ENCODE measurements at regions not wholly inside any gene's neighbourhood (a gene's known extent, or its start where the extent isn't known, plus 50 kb on each side); places are given as distances from the start of the nearest gene placed in this dataset.

- TF ChIP-seq CTCF (IDR thresholded peaks at IDR 0.05; ENCODE audit: borderline replicate concordance, insufficient read depth, low read depth, low read length) = no peak
- no peak overlapping the region for H3K4me3 ChIP-seq (ENCODE audit: low read depth, low read length)
These were observed 343.0 kb downstream of the GPAM start for GRCh38 chr10:111840546-111840945.

DNA sequence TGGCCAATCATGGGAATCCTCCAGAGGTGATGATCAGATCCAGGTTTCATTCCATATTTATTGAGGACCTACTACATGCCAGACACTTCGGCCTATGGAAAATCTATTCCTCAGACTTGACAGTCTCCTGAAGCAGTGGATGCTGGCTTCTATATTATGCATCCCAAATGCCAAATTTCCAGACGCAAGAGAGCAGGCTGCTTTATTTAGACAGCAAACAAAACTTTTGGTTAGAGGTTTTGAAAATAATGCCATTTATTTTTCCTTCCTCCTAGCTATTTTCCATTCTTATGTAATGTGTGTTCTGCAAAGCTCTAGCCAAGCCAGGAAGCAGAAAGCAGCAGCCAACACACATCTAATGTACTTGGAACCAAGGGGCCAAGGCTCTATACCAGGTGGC is 330.8 kb downstream of the GPAM start:
- no peak overlapping the region for H3K4me3 ChIP-seq (ENCODE audit: low read depth, low read length)
- no peak for TF ChIP-seq CTCF (IDR thresholded peaks at IDR 0.05; ENCODE audit: borderline replicate concordance, insufficient read depth, low read depth, low read length)

DNA sequence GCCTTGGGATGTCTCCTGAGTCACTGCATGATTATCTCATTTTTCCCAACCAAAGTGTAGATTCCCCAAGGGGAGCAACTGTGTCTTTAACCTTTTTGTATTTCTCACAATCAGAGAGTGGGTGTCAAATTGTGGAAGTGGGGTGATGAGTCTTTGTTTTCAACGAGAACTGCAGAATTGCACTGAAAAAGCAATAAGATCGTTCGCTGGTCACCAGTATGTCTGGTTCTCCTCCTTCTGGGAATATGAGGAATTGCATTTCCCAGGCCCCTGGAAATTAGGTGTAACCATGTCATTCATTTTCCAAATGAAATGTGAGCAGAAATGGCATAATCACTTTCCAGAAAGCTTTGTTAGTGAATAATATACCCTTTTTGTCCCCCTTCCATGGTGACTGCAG is 326.9 kb downstream of the GPAM start:
- H3K4me3 ChIP-seq (ENCODE audit: low read depth, low read length) = no peak overlapping the region
- TF ChIP-seq CTCF (IDR thresholded peaks at IDR 0.05; ENCODE audit: borderline replicate concordance, insufficient read depth, low read depth, low read length) = no peak

DNA sequence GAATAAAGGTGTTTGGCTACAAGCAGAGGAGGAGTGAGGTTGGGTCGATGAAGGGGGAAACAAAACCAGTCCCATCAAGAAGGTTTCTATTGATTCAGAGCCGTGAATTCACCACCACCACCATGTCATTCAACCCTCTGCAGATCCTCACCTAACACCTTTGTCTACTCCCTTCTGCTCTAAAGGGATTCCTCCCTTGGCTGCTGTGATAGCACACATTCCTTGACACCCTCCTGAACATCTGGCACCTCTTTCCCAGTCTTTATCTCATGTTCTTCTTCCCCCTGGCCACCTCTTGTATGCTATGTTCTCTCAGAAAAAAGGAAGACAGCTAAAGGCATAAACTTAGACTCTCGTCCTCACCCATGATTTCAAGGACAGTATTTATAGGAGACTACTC is 318.0 kb downstream of the GPAM start:
- no peak overlapping the region for H3K4me3 ChIP-seq (ENCODE audit: low read depth, low read length)
- TF ChIP-seq CTCF (IDR thresholded peaks at IDR 0.05; ENCODE audit: borderline replicate concordance, insufficient read depth, low read depth, low read length) = no peak

DNA sequence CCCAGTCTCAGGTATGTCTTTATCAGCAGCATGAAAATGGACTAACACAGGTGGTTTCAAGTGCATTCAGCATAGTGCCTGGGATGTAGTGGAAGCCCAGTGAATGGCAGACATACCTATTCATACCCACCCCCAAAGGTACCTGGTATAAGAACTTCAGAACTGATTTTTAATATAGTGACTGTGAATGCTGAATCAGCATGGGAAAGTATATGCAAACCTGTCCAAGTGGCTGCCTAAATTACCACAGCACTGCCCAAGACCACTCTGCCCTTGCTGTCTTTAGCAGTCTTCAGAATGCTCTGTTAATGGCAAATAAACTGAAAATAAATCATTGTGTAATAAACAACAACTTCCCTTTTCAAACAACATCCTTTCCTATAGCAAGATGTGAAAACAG is 312.1 kb downstream of the GPAM start:
- H3K4me3 ChIP-seq (ENCODE audit: low read depth, low read length) = no peak overlapping the region
- TF ChIP-seq CTCF (IDR thresholded peaks at IDR 0.05; ENCODE audit: borderline replicate concordance, insufficient read depth, low read depth, low read length) = no peak

DNA sequence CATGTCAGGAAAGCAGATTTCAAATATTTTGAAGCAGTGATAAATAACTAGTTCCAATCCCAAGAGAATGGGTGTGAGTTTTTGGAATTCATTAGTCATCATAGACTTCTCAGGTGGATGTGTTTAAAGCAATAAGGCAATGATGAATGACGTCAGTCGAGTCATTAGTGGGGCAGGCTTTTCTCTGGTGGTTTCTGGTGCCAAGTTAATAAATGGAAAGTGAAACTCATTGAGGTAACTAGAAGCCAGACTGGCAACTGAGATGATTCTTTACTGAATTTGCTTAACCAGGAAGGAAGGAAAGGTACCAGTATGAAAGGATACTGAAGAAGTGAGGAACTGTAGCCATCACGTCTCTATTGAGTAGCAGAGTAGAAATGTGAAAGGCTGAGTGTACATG is 311.0 kb downstream of the GPAM start:
- no peak for TF ChIP-seq CTCF (IDR thresholded peaks at IDR 0.05; ENCODE audit: borderline replicate concordance, insufficient read depth, low read depth, low read length)
- H3K4me3 ChIP-seq (ENCODE audit: low read depth, low read length) = no peak overlapping the region

GRCh38 chr10:111873041-111873440 is 310.5 kb downstream of the GPAM start:
- no peak for TF ChIP-seq CTCF (IDR thresholded peaks at IDR 0.05; ENCODE audit: borderline replicate concordance, insufficient read depth, low read depth, low read length)
- H3K4me3 ChIP-seq (ENCODE audit: low read depth, low read length) = no peak overlapping the region
